ENCODE measurements at regions not wholly inside any gene's neighbourhood (a gene's known extent, or its start where the extent isn't known, plus 50 kb on each side); places are given as distances from the start of the nearest gene placed in this dataset.
"Not testable (repeated sequence)": the region's sequence is repeated elsewhere in the genome, so short reads cannot be mapped to it uniquely, and the experiment has no call there.

DNA sequence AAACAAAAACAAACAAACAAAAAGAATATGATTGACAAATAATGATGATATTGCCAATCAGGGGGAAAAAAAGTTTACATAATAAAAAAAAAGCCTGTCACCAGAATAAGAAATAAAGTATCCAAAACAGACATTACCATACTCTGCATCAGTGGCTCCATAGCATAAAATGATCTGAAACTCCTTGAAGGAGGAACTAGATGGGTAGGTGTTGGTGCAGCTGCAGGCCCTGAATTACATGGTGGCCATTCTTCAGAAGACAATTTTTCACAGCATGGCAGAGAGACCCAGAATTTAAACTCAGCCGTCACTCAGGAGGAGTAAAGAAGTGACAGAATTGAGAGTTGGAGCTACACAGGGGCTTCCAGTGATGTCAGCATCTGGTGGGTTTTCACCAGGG lies 60.2 kb downstream of the GLUL start:
- DNase-seq: no peak

DNA sequence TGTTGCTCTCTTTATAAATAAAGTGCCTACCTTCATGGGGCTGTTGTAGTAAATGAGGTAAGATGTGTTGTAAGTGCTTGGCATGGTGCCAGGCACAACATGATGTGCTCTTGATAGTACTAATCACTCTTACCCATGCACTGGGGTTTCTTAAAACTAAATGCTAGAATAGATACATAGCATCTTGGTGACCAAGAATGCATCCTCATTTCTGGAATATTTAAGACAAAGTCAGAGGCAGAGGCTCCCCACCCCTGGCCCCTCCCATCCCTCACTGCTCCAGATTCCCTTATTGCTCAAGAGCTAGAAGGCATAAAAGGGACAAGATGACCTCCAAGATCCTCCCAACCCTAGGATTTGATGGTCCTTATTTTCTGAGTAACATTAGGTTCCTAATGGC lies 61.3 kb downstream of the GLUL start:
- DNase-seq: no peak

DNA sequence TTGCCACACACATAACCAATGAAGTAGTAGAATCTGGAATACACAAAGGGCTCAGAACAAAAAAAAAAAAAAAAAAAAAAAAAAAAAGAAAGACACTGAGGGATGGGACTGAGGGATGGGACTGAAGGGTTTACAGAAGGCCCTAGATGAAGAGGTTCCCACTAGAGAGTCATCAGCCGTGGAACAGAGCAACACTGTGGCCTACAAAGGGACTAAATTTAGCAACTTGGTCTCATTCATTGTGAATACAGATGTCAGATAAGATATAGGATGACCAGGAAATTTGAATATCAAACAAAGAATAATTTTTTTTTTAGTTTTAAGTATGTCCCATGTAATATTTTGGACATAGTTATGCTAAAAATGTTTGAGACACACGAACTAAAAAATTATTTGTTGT lies 62.1 kb downstream of the GLUL start:
- DNase-seq: no peak

GRCh38 chr1:182328591-182328990 lies 63.0 kb downstream of the GLUL start:
- no peak for DNase-seq

DNA sequence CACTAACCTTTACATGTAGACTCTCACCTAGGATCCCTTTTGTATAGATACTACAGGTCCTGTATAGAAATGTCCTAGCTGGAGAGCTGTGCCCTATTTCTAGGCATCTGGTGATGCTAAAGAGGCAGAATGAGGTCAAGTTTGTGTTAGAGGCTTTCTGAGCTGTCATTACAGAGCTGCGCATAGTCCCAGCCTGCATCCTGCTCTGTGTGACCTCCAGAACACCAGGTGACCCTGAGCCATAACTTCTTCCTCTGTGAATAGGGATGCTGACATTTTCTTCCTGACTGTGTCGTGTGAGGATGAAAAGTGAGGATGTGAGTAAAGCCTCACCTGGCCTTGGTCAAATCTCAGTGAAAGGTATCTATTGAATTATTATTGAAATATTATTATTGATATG lies 66.3 kb downstream of the GLUL start:
- no peak for DNase-seq

- DNase-seq: not testable (repeated sequence)
Measured at GRCh38 chr1:182321532-182321931, 70.1 kb downstream of the GLUL start.

DNA sequence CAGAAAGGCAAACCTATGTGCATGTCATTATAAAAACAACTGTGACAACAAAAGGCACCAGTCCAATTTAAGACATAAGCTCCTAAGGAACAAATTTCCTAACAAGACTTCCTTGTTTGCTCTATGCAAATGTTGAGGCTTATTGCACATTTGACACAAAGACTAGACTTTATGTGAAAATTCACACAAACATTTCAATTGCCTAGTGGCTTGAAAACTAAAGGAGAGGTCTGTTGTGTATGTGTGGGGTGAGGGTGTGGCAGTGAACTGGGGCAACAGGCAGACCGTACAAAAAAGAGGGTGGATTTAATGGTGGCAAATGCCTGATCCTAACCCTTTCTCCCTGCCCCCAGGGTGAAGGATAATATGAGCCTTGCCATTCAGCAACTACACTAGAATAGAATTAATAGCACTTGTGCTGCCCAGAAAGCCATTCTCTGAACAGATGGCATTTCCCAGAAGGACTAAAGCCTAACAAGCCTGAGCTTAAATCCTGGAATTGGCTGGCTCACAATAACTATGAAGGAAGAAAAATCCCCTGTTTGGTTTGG lies 73.9 kb downstream of the GLUL start:
- DNase-seq: no peak

GRCh38 chr1:182316454-182316853 lies 75.1 kb downstream of the GLUL start:
- DNase-seq: not testable (repeated sequence)

DNA sequence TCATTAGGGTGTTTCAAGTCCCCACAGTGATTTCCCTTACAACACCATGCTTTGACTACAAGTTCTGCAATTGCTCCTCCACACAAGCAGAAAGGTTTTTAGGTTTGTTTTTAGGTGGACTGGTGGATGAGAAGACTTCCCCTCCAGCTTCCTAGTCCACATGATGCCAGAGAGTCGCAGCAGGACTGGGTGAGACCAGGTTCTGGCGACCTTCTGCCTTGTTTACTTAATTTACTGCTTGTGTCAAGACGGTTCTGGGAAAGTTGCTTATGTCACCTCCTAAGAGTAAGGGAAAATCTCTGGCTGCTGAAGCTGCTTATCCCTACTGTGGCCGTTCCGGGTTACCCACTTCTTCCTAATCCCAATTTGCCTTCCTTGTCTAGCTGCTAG lies 76.4 kb downstream of the GLUL start:
- DNase-seq: no peak

DNA sequence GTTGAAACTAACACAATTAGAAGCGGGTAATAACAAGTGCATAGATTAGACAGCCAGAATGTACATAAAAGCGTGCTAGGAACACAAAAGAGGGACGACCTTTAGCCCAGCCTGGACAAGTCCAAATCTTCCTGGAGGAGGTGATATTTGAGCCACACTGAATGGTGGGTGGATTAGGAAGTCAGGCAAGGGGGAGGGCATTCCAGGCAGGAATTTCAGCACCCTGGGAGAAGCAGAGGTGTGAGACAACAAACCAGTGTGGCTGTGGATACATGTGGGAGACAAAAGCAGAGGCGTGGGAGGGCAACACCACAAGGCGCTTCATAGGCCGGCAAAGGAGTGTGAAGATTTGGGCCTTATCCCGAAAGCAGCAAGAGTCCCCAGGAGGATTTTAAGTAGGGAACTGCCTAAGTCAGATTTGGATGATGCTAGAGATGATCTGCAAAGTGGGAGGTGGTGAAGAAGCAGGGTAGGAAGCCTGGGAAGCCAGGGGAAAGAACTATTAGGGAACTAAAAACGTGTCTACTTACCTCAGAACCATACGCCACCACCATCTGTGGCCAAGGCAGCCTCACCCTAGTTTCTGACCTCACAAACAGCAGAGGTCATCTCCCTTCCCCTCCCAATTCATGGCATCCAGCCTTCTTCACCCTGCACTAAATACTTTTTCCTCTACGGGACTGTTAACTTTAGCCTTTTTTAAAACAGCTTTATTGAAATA lies 81.8 kb downstream of the GLUL start:
- DNase-seq: no peak

DNA sequence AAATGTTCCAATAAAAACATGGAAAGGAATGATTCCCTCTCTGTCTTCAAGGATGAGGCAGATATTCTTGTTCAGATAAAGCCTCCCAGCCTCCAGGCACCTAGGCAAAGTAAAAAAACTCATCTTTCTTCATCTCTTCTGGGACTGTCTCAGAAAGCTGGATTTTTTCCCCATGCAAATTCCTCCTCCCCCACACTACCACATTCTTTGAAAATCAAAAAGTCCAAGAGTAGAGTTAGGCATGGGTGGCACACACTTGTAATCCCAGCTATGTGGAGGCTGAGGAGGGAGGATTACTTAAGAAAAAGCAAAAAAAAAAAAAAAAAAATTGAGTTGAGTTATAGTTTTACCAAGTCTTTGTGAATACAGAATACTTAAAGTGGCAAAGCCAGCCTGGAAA lies 82.8 kb downstream of the GLUL start:
- no peak for DNase-seq

GRCh38 chr1:182307486-182307885 lies 84.1 kb downstream of the GLUL start:
- DNase-seq: not testable (repeated sequence)

- no peak for DNase-seq
Measured at GRCh38 chr1:182305861-182306260, 85.7 kb downstream of the GLUL start.

DNA sequence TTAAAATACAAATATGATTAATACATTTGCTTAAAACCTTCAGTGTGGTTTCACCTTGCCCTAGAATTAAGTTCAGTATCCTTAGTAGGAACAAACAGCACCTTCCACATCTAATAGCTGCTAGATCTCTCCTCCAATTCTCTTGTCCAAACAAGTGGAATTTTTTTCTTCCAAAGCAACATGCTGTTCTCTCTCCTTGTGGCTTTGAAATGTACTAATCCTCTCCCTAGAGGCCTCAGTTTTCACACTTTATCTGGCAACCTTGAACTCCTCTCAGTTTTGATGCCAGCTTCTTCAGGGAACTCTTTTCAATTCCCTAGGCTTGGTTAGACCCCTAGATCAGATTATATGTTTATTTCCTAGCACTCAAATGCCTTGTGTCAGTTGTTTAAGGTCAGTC lies 87.0 kb downstream of the GLUL start:
- DNase-seq: no peak

- no peak for DNase-seq
Measured at GRCh38 chr1:182304218-182304617, 87.4 kb downstream of the GLUL start.

DNA sequence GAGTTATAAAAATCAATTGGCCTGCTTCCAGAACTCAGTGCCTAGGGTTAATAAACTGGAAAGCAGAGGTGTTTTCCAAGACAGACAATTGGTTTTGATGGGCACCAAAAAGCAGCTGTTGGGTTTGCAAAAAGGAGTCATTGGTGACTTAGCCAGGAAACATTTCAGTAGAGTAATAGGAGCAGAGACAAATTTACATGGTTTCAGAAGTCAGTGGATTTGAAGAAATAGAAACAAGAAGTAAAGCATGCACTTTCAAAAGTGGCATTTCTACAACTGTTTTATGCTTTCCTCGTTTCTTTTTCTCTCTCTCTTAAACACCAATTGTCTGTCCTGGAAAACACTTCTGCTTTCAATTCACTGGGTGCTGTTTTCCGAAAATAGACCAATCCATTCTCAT lies 87.8 kb downstream of the GLUL start:
- no peak for DNase-seq

DNA sequence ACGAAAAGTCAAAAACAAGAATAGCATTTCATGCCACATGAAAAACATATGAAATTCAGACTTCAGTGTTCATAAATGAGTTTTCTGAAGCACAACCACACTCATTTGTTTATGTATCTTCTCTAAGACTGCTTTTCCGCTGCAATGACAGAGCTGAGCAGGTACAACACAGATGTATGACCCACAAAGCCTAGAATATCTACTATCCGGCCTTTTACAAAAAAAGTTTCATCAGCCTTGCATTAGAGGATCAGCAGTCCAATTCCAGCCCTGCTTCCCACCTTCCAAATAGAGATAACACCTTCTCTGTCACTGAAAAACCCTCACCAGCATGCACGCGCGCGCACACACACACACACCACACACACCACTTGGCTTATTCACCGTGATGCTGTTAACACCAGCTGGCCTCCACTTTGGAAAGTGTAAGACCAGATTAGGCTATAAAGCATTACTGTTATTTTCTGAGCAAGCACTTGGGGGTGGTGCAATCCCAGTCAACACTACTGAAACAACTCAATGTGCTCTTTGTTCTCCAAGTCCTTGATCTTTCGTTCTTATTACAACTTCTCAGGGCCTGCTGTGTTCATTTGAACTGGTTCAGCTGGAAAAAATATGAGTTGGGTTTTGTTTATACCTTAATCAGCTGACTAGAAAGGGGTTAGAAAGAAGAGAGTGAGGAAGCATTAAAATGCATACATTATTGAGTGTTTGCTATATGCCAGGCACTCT lies 90.0 kb downstream of the GLUL start:
- DNase-seq: no peak

DNA sequence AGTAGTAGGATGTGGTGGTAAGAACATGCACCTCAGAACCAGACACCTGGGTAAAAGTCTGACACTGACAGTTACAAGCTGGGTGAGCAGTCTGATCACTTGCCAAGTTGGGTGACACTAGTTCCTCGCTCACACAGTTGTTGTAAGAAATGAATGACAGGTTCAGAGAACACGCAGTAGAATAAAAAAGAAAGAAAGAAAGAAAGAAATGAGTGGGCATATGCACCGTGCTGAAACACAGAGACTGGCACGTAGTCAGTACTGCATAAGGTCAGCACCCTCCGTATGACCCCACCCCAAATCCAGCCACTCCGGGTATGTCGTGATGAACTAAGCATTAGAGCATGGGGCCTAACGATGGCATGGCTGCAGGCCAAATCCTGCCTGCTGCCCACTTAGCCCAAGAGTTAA lies 90.6 kb downstream of the GLUL start:
- DNase-seq: no peak

DNA sequence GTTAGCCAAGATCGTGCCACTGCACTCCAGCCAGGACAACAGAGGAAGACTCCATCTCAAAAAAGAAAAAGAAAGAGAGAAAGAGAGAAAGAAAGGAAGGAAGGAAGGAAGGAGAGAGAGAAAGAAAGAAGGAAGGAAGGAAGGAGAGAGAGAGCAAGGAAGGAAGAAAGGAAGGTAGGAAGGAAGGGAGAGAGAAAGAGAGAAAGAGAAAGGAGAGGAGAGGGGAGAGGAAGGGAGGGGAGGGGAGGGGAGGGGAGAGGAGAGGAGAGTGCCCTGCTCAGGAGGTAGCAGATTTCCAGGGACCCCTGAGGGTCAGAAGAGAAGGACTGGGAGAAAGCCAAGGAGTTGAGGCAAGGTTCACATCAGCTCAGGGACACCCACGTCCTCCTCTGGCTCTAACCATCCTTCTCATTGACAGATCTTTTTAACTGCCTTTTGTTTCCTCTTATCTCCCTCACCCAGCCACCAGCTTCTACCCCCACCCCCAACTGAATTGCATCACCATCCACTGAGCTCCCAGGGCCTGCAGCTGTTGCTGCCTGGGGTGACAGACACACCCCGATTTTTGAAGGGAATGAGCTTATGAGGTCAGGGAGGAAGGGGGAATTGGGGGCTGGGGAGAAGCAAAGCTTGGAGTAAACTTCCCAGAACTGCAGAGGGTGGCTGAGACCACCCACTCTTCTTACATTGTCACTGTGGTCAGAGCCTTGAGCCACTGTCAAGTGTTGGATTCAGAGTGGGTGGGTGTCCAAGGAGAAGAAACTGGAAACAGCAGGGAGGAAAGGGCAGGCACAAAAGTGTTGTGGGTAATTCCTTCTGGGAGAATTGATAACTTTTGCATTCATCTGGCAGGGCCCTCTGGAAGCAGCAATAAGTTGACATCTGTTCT lies 91.6 kb downstream of the GLUL start:
- DNase-seq: no peak

GRCh38 chr1:182299054-182299727 lies 92.4 kb downstream of the GLUL start:
- not testable (repeated sequence) for DNase-seq

DNA sequence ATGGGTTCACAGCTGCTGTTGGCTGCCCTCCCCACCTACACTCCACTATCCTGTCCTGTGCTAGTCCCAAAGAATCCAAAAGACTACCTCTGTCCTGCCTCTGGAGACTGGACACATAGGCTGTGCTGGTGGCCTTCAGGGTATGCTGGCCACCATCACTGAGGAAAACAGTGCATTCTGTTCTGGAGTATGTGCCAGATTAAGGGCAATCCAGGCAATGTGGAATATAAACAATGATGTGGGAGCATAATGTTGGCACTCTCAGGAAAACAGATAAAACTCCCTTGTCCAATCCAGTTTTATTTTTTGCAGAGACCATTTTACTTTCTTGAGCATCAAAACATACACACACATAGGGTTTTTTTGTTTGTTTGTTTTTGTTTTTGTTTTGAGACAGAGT lies 94.3 kb downstream of the GLUL start:
- DNase-seq: no peak

DNA sequence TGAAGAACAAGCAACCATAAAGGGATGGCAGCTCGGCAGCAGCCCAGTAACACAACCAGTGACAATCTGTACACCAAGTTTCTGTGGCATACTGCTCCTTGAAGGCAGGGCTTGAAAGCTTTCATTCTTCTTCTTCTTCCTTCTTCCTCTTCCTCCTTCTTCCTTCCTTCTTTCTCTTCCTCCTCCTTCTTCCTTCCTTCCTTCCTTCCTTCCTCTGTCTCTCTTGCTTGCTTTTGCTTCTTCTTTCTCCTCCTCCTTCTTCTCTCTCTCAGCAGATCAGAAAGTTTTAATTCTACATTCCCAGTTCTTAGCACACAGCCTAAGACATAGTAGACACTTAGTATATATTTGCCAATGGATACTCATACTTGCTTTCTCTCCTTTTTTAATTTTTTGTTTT lies 95.9 kb downstream of the GLUL start:
- no peak for DNase-seq

GRCh38 chr1:182293119-182293589 lies 98.4 kb downstream of the GLUL start:
- no peak for DNase-seq
